Omental fat pad (tissue), 3 donors: ENCODE measurements at regions not wholly inside any gene's neighbourhood (a gene's known extent, or its start where the extent isn't known, plus 50 kb on each side); places are given as distances from the start of the nearest gene placed in this dataset.
"Not testable (repeated sequence)": the region's sequence is repeated elsewhere in the genome, so short reads cannot be mapped to it uniquely, and the experiment has no call there.

ENCODE experiments used
- ATAC-seq: fragments of 150-250 bp; one replicate; pipeline ENCODE4 v1.9.1; 2016; ENCODE audit warnings: mild to moderate bottlenecking, moderate library complexity; ENCODE audit not compliant: low FRiP score
- DNase-seq: peaks from one replicate; pipeline ENCODE4 v3.0.0-alpha.2; 2019; ENCODE audit warnings: low spot score
- TF ChIP-seq, protein P1 (sequence below), 3 donors: fragments of 450-650 bp; IDR thresholded peaks; one replicate each; pipeline ENCODE4 v1.5.1; 2016 to 2017; ENCODE audit warnings: antibody characterized with exemption in 3 of 3, mild to moderate bottlenecking in 3 of 3, moderate library complexity in 2 of 3

DNA sequence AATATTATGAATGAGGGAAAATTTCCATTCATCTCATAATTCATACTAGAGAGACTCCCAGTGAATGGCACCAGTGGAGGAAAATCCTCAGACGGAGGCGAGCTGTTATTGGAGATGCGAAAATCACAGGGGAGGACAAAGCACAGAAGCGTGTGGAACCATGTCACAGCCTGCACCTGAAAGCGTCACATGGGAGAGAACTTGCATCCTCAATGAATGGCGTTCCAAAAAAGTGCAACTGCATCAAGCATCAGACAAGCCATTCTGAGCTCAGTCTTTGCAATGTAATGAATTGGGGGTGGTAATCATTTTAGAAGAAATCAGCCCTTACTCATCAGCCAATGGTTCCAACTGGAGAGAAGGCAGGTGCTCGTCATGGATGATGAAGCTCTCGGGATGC, 235.0 kb upstream of the NUPR2 start:
- not testable (repeated sequence) for DNase-seq, ATAC-seq

DNA sequence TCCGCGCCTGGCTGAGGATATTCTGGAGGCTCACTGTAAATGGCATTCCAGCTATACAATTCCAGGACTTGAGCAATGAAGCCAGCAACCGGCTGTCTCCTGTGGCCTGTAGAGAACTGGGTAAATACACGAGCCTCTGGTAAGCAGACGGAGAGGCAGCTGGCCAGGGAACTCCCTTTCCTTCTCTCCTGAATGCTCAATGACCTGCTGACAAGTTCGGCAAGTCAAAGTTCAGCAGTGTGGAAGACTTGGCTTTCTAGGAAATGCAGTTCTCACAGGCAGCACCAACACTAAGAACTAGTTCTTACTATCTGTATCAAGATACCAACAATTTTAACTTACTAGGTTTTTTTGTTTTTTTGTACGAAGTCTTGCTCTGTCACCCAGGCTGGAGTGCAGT, 232.1 kb upstream of the NUPR2 start:
- ATAC-seq, DNase-seq: not testable (repeated sequence)

DNA sequence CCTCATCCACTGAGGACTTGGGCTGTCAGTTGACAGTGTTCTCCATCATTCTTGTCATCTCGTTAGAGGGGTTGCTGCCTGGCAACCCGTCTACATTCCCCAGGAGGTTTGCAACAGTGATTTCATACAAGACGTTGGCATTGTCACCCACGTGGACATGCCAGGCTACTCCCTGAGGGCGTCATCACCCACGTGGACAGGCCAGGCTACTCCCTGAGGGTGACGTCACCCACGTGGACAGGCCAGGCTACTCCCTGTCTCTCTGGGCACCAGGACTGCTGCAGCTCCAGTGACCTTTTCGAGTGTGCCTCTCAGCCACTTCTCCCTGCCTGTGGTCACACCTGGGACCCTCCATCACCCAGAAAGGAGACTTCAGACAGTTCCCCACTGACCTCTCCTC, 212.1 kb upstream of the NUPR2 start:
- DNase-seq, ATAC-seq: not testable (repeated sequence)

DNA sequence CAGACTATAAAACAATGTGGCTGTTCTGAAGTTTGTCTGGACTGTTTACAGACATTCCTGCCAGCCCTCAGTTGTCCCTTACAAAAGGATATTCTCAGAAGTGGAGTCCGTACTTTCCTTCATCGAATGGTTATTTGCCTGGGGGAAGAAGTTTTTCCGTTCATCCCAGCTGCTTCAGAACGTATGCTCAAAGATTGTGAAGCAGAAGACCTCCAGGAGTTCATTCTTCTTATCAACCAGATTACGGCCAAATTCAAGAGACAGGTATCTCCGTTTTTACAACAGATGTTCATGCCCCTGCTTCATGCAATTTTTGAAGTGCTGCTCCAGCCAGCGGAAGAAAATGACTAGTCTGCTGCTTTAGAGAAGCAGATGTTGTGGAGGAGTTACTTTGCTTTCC, 174.3 kb upstream of the NUPR2 start:
- TF ChIP-seq, protein P1, sequence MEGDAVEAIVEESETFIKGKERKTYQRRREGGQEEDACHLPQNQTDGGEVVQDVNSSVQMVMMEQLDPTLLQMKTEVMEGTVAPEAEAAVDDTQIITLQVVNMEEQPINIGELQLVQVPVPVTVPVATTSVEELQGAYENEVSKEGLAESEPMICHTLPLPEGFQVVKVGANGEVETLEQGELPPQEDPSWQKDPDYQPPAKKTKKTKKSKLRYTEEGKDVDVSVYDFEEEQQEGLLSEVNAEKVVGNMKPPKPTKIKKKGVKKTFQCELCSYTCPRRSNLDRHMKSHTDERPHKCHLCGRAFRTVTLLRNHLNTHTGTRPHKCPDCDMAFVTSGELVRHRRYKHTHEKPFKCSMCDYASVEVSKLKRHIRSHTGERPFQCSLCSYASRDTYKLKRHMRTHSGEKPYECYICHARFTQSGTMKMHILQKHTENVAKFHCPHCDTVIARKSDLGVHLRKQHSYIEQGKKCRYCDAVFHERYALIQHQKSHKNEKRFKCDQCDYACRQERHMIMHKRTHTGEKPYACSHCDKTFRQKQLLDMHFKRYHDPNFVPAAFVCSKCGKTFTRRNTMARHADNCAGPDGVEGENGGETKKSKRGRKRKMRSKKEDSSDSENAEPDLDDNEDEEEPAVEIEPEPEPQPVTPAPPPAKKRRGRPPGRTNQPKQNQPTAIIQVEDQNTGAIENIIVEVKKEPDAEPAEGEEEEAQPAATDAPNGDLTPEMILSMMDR (IDR thresholded peaks at IDR 0.05), result no peak
- ATAC-seq (no peak), DNase-seq (no peak)

DNA sequence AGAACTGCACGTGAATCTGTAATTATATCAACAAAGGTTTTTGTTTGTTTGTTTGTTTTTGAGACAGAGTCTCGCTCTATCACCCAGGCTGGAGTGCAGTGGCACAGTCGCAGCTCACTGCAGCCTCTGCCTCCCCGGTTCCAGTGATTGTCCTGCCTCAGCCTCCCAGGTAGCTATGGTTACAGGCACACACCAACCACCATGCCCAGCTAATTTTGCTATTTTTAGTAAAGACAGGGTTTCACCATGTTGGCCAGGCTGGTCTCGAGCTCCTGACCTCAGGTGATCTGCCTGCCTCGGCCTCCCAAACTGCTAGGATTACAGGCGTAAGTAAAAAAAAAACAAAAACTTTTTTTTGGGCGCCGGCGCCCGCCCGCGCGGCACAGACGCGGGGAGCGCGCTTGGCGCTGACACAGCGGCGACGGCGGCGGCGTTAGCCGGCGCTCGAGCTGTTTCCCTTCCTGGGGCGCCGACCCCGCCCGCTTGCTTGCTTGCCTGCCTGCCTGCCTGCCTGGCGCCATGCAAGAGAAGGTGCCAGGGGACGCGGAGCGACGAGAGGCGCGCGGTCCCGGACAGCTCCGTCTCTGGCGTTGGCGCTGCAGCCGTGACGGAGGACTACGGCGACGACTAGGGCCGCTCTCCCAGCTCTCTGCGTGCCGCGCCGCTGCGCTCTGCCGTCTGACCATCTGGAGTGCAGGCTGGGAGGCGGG, 171.4 kb upstream of the NUPR2 start:
- TF ChIP-seq, protein P1 (IDR thresholded peaks at IDR 0.05), result no peak
- no peak for DNase-seq
- no peak for ATAC-seq

DNA sequence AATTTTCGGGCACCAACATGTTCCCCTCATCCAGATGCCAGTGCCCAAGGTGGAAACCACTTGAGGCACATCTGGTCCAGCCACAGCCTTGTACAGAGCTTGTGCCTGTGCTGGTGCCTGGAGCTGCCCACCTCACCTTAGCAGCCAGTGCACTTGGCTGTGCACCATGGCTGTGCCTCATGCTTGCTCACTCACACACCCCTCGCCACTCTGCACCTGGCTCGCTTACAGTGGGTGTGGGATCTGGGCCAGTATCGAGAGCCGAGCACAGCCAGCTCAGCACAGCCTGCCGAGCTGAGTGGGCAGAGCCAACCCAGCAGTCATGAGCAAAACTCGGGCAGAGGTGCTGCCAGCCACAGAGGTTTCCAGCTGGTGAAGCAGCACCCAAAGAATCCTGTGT, 139.9 kb upstream of the NUPR2 start:
- TF ChIP-seq, protein P1 (IDR thresholded peaks at IDR 0.05), result no peak
- DNase-seq (no peak), ATAC-seq (no peak)

DNA sequence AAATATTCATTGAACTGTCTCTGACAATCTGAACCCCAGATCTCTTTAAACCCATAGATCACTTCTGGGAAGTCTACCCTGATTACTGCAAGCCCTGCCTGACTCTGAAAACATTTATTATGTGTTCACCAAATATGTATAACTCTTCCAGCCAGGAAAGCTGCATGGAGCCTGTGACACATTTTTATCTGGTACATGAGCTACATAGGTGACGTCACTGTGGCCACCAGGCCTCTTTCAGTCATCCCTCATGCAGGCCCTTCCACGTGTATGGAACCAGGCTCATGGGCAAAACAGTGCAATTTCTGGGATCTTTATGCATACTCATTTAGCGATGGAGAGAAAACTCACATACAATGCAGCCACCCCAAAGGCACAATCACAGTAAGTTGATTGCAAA, 133.9 kb upstream of the NUPR2 start:
- ATAC-seq (no peak), DNase-seq (no peak)
- TF ChIP-seq, protein P1 (IDR thresholded peaks at IDR 0.05), result no peak

DNA sequence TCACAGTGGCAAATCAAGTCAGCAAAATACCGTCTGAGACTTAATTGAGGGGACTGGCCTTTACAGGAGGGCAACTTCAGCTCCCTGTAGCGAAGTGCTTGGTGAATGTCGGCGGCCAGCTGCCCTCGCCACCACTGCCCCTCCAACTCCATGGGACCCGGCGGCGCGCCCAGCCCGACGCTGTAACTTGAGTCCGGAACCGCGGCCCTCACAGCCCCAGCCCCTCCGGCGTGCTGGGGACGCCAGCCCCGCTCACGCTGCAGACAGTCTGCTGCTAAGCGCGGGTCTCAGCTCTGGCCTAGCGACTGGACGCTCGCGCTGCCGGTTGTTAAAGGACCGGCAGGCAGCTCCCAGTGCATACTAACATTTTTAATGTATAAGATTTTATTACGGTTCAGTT, 113.4 kb upstream of the NUPR2 start:
- ATAC-seq (no peak), DNase-seq (no peak)
- TF ChIP-seq, protein P1 (IDR thresholded peaks at IDR 0.05), result no peak

DNA sequence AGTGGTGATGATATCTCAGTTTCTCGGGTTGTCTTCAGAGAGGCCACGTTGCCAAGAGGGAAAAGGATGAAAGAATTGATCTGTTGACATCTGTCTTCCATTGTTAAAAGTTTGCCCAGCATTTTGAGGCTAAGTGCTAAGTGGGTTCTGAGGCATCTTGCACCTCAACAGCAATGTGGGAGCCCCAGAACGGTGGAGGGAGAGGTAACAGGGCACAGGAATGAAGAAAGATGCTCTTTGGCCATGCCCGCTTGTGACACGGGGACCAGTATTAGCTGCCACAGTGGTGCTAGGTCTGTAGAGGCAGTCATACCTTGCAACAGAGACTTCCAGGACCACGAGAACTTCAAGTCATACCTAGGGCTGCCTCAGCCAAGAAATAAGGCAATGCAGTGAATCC, 106.6 kb upstream of the NUPR2 start:
- ATAC-seq (no peak), DNase-seq (no peak)
- TF ChIP-seq, protein P1 (IDR thresholded peaks at IDR 0.05), result no peak
